HepG2 (cell line): ENCODE measurements at regions not wholly inside any gene's neighbourhood (a gene's known extent, or its start where the extent isn't known, plus 50 kb on each side); places are given as distances from the start of the nearest gene placed in this dataset.

Experiments used
- HOXA3 ChIP-seq: sonication (generic); formaldehyde crosslinking; IDR thresholded peaks from 2 replicates; pipeline ENCODE4 v1.5.0; 2020; ENCODE audit warnings: missing genetic modification reagents
- SSRP1 ChIP-seq: IDR thresholded peaks from 2 replicates; pipeline ENCODE4 v1.6.1; 2016; ENCODE audit warnings: control low read depth
- ZBTB4 ChIP-seq: sonication (generic); formaldehyde crosslinking; IDR thresholded peaks from 2 replicates; pipeline ENCODE4 v1.4.0; 2020; ENCODE audit warnings: missing genetic modification reagents, mild to moderate bottlenecking, borderline replicate concordance
- ZBTB40 ChIP-seq, 2 experiments: fragments of 450-650 bp in 1 of 2; sonication (generic) in 1 of 2; formaldehyde crosslinking in 1 of 2; IDR thresholded peaks; 2 replicates each; pipeline versions ENCODE4 v1.6.1 to v1.8.0; 2016 to 2022; ENCODE audit warnings: antibody characterized with exemption in 1 of 2, mild to moderate bottlenecking in 1 of 2, missing genetic modification reagents in 1 of 2
- ZMYM2 ChIP-seq: sonication (generic); formaldehyde crosslinking; IDR thresholded peaks from 2 replicates; pipeline ENCODE4 v1.8.0; 2022; ENCODE audit warnings: mild to moderate bottlenecking, missing genetic modification reagents
- ZNF263 ChIP-seq: sonication (generic); formaldehyde crosslinking; IDR thresholded peaks from 2 replicates; pipeline ENCODE4 v1.4.0; 2020; ENCODE audit warnings: missing genetic modification reagents
- ZNF772 ChIP-seq: sonication (generic); formaldehyde crosslinking; IDR thresholded peaks from 2 replicates; pipeline ENCODE4 v1.5.0; 2020; ENCODE audit warnings: mild to moderate bottlenecking, missing genetic modification reagents
- TF ChIP-seq, protein P1 (sequence below), 2 experiments: IDR thresholded peaks; 2 replicates each; pipeline ENCODE4 v1.6.1; 2011 to 2012; ENCODE audit warnings: low read length in 2 of 2, borderline replicate concordance in 1 of 2, low read depth in 1 of 2, mild to moderate bottlenecking in 1 of 2, moderate library complexity in 1 of 2
- TF ChIP-seq, protein P2 (sequence below): sonication (generic); formaldehyde crosslinking; IDR thresholded peaks from 2 replicates; pipeline ENCODE4 v1.5.0; 2020; ENCODE audit warnings: mild to moderate bottlenecking, missing genetic modification reagents

DNA sequence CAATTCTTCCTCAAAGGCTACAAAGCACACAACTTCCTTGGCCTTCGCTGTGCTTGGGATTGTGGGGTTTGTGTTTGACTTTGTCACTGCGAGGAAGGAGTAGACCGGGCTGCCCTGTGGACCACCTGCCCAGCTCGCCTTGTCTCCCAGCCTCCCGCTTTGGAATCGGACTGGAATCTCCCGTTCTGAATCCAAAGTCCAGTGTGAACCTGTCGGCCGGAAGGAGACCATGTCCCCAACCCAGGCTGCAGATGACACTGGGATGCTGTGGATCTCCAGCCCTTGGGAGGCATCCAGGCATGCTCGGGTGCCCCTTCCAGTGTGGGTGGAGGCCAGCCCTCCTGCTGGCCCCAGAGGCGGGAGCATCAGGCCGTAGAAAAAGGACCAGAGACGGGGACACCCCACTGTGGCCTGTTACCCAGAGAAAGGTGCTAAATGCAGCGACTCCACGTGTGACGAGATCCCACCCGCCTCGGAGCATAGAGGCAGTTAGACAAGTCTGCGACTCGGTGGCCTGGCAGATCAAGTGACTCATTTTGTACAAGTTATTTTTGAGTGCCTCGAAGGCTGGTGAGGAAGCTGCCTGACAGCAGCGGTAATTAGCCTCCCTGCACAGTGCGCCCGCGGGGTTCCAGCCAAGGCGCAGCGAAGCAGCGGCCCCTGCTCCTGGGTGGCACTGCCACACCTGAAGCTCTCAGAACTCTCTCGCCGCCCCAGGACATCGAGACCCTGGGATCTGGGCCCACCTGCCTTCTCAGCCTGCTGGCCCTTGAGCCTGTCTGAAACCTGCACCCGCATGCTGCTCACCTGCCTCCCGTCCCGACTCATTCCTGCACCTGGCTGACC lies 57.5 kb downstream of the ADRA2C start (continued):
- TF ChIP-seq ZBTB40 (IDR thresholded peaks at IDR 0.05) (no peak), ZBTB40 (CRISPR knock-in tag; IDR thresholded peaks at IDR 0.05) (no peak), ZBTB4 (peak; percentile 37; the same call in 1 of the 2 replicates), ZNF263 (CRISPR knock-in tag) (peak; percentile 52), ZNF772 (CRISPR knock-in tag) (peak; percentile 74), HOXA3 (peak; percentile 71; the same call in 1 of the 2 replicates), SSRP1 (CRISPR knock-in tag) (no peak), ZMYM2 (peak; percentile 60; the same call in 1 of the 2 replicates)
- TF ChIP-seq, protein P1, sequence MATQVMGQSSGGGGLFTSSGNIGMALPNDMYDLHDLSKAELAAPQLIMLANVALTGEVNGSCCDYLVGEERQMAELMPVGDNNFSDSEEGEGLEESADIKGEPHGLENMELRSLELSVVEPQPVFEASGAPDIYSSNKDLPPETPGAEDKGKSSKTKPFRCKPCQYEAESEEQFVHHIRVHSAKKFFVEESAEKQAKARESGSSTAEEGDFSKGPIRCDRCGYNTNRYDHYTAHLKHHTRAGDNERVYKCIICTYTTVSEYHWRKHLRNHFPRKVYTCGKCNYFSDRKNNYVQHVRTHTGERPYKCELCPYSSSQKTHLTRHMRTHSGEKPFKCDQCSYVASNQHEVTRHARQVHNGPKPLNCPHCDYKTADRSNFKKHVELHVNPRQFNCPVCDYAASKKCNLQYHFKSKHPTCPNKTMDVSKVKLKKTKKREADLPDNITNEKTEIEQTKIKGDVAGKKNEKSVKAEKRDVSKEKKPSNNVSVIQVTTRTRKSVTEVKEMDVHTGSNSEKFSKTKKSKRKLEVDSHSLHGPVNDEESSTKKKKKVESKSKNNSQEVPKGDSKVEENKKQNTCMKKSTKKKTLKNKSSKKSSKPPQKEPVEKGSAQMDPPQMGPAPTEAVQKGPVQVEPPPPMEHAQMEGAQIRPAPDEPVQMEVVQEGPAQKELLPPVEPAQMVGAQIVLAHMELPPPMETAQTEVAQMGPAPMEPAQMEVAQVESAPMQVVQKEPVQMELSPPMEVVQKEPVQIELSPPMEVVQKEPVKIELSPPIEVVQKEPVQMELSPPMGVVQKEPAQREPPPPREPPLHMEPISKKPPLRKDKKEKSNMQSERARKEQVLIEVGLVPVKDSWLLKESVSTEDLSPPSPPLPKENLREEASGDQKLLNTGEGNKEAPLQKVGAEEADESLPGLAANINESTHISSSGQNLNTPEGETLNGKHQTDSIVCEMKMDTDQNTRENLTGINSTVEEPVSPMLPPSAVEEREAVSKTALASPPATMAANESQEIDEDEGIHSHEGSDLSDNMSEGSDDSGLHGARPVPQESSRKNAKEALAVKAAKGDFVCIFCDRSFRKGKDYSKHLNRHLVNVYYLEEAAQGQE (IDR thresholded peaks at IDR 0.05; ENCODE audit: borderline replicate concordance in 1 of 2, low read depth in 1 of 2, low read length in 2 of 2): 0 out of 4 replicates have a peak, but pooled peaks of 1 of the 2 experiments have one; percentile 23
- TF ChIP-seq, protein P2, sequence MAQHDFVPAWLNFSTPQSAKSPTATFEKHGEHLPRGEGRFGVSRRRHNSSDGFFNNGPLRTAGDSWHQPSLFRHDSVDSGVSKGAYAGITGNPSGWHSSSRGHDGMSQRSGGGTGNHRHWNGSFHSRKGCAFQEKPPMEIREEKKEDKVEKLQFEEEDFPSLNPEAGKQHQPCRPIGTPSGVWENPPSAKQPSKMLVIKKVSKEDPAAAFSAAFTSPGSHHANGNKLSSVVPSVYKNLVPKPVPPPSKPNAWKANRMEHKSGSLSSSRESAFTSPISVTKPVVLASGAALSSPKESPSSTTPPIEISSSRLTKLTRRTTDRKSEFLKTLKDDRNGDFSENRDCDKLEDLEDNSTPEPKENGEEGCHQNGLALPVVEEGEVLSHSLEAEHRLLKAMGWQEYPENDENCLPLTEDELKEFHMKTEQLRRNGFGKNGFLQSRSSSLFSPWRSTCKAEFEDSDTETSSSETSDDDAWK (CRISPR knock-in tag): no peak
